Fibroblast of villous mesenchyme (primary cell): ENCODE measurements at regions not wholly inside any gene's neighbourhood (a gene's known extent, or its start where the extent isn't known, plus 50 kb on each side); places are given as distances from the start of the nearest gene placed in this dataset.

Source experiments
- DNase-seq: peaks from one replicate; pipeline ENCODE4 v3.0.0-alpha.2; 2010; ENCODE audit warnings: low read depth
- H3K4me3 ChIP-seq: 2 replicates; pipeline ENCODE4 v1.5.1; 2011; ENCODE audit warnings: low read depth, mild to moderate bottlenecking, low read length
- CTCF ChIP-seq: IDR thresholded peaks from 2 replicates; pipeline ENCODE4 v1.5.1; 2012; ENCODE audit warnings: low read depth, mild to moderate bottlenecking, low read length; ENCODE audit not compliant: insufficient read depth

GRCh38 chr4:129328162-129328561, 232.2 kb downstream of the C4orf33 start:
- H3K4me3 ChIP-seq = no peak overlapping the region
- no peak for TF ChIP-seq CTCF
- DNase-seq = no peak

- H3K4me3 ChIP-seq = no peak overlapping the region
- no peak for DNase-seq
- TF ChIP-seq CTCF = no peak
Measured at GRCh38 chr4:129334136-129334535, 238.2 kb downstream of the C4orf33 start.

GRCh38 chr4:129335276-129335675, 239.3 kb downstream of the C4orf33 start:
- no peak overlapping the region for H3K4me3 ChIP-seq
- DNase-seq = no peak
- no peak for TF ChIP-seq CTCF

- no peak overlapping the region for H3K4me3 ChIP-seq
- TF ChIP-seq CTCF = no peak
Measured at GRCh38 chr4:129335818-129336217, 239.9 kb downstream of the C4orf33 start.

GRCh38 chr4:129336457-129337227, 240.7 kb downstream of the C4orf33 start:
- H3K4me3 ChIP-seq = no peak overlapping the region
- TF ChIP-seq CTCF = no peak
- no peak for DNase-seq

More at GRCh38 chr4:129335818-129336217, 239.9 kb downstream of the C4orf33 start:
- DNase-seq = no peak

GRCh38 chr4:129337228-129337620, 241.3 kb downstream of the C4orf33 start:
- no peak overlapping the region for H3K4me3 ChIP-seq
- no peak for DNase-seq
- no peak for TF ChIP-seq CTCF
